ENCODE measurements at regions not wholly inside any gene's neighbourhood (a gene's known extent, or its start where the extent isn't known, plus 50 kb on each side); places are given as distances from the start of the nearest gene placed in this dataset.
A peak's percentile ranks its signal among the peaks of the same experiment; 100 is the strongest.

GRCh38 chr2:200756618-200757321 lies 54.9 kb upstream of the BZW1 start:
- H3K9me3 ChIP-seq = no peaks in the 10 kb centered on the region
- H3K4me1 ChIP-seq = peaks cover 7% of the 10 kb centered on the region
- no peak overlapping the region for H3K4me3 ChIP-seq (ENCODE audit: low read depth, low read length)
- peak; percentile 25 for DNase-seq
- H3K36me3 ChIP-seq = no peaks in the 10 kb centered on the region
- no peak for TF ChIP-seq CTCF (IDR thresholded peaks at IDR 0.05; ENCODE audit: low read depth, low read length)
- H3K27me3 ChIP-seq = no peaks in the 10 kb centered on the region

- no peak for DNase-seq
- H3K4me3 ChIP-seq (ENCODE audit: low read depth, low read length) = no peak overlapping the region
- H3K9me3 ChIP-seq = no peaks in the 10 kb centered on the region
- no peak for TF ChIP-seq CTCF (IDR thresholded peaks at IDR 0.05; ENCODE audit: low read depth, low read length)
- H3K36me3 ChIP-seq = no peaks in the 10 kb centered on the region
- peaks cover 7% of the 10 kb centered on the region for H3K4me1 ChIP-seq
- no peaks in the 10 kb centered on the region for H3K27me3 ChIP-seq
These were observed 54.3 kb upstream of the BZW1 start for GRCh38 chr2:200757399-200757798.

DNA sequence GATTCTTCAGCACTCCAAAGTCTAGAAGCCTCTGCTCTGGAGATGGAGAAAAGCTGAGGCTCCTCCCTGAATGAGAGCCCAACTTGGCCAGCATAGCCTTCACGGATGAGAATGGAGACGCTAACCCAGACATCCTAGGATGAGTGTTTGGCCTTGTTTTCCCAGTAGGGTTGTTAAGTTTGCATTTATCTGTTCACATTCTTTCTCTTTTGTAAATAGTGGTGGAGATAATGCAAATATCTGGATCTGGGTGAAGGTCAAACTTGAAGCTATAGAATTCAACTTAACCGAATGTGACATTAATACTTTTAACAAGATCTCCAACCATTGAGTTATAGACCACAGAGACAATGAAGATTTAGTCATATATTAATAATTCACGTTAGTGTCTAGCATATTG lies 53.4 kb upstream of the BZW1 start:
- Histone ChIP-seq H3K27me3 (no peaks in the 10 kb centered on the region), H3K9me3 (no peaks in the 10 kb centered on the region), H3K36me3 (no peaks in the 10 kb centered on the region), H3K4me1 (peaks cover 7% of the 10 kb centered on the region), H3K4me3 (ENCODE audit: low read depth, low read length) (no peak overlapping the region)
- no peak for TF ChIP-seq CTCF (IDR thresholded peaks at IDR 0.05; ENCODE audit: low read depth, low read length)
- DNase-seq = no peak

DNA sequence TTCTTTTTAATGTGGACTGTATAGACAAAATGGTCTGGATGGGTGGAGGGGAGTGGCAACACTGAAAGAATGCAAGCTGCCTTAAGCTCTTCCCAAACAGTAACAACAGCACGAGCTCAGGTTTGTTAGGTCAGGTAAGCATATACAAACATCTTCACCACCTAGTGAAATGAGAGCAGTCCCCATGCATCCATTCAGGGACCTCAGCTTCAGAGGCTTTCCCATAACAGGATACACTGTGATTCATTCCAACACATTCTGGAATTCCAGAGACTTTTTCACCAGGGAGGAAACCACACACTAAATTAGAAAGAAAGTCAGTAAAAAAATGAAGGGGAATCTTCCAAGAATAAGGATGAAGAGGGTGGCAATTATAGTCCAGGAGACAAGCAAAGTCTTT lies 50.4 kb upstream of the BZW1 start:
- no peaks in the 10 kb centered on the region for H3K36me3 ChIP-seq
- no peaks in the 10 kb centered on the region for H3K9me3 ChIP-seq
- DNase-seq = no peak
- H3K27me3 ChIP-seq = no peaks in the 10 kb centered on the region
- H3K4me1 ChIP-seq = peaks cover 12% of the 10 kb centered on the region
- no peak overlapping the region for H3K4me3 ChIP-seq (ENCODE audit: low read depth, low read length)
- TF ChIP-seq CTCF (IDR thresholded peaks at IDR 0.05; ENCODE audit: low read depth, low read length) = no peak

All from BE2C (cell line).